ENCODE measurements at regions not wholly inside any gene's neighbourhood (a gene's known extent, or its start where the extent isn't known, plus 50 kb on each side); places are given as distances from the start of the nearest gene placed in this dataset.
"Not testable (repeated sequence)": the region's sequence is repeated elsewhere in the genome, so short reads cannot be mapped to it uniquely, and the experiment has no call there.

GRCh38 chr15:57873564-57874209, 167.2 kb downstream of the POLR2M start:
- FAIRE-seq (no peak), DNase-seq (ENCODE audit: low spot score in 2 of 2) (no peak)

- FAIRE-seq: no peak
- no peak for DNase-seq (ENCODE audit: low spot score in 2 of 2)
Measured at GRCh38 chr15:57875347-57875746, 168.8 kb downstream of the POLR2M start.

- FAIRE-seq (no peak), DNase-seq (ENCODE audit: low spot score in 2 of 2) (no peak)
Measured at GRCh38 chr15:57878573-57878972, 172.1 kb downstream of the POLR2M start.

GRCh38 chr15:57881361-57881760, 174.8 kb downstream of the POLR2M start:
- DNase-seq (ENCODE audit: low spot score in 2 of 2): no peak
- FAIRE-seq: no peak

GRCh38 chr15:57881972-57882371, 175.5 kb downstream of the POLR2M start:
- FAIRE-seq: no peak
- no peak for DNase-seq (ENCODE audit: low spot score in 2 of 2)

GRCh38 chr15:57883701-57884100, 177.2 kb downstream of the POLR2M start:
- DNase-seq (ENCODE audit: low spot score in 2 of 2) (no peak), FAIRE-seq (no peak)

- DNase-seq (ENCODE audit: low spot score in 2 of 2) (no peak), FAIRE-seq (no peak)
Measured at GRCh38 chr15:57884936-57885335, 178.4 kb downstream of the POLR2M start.

- DNase-seq (ENCODE audit: low spot score in 2 of 2): no peak
- FAIRE-seq: no peak
Measured at GRCh38 chr15:57885435-57885834, 178.9 kb downstream of the POLR2M start.

GRCh38 chr15:57887825-57888224, 177.7 kb downstream of the ALDH1A2 start:
- DNase-seq (ENCODE audit: low spot score in 2 of 2): no peak
- FAIRE-seq: no peak

GRCh38 chr15:57890351-57890750, 175.2 kb downstream of the ALDH1A2 start:
- DNase-seq (ENCODE audit: low spot score in 2 of 2) (no peak), FAIRE-seq (no peak)

- FAIRE-seq (no peak), DNase-seq (ENCODE audit: low spot score in 2 of 2) (no peak)
Measured at GRCh38 chr15:57890878-57891277, 174.6 kb downstream of the ALDH1A2 start.

- no peak for DNase-seq (ENCODE audit: low spot score in 2 of 2)
- no peak for FAIRE-seq
Measured at GRCh38 chr15:57892181-57892580, 173.3 kb downstream of the ALDH1A2 start.

GRCh38 chr15:57893040-57893439, 172.5 kb downstream of the ALDH1A2 start:
- no peak for DNase-seq (ENCODE audit: low spot score in 2 of 2)
- FAIRE-seq: no peak

- FAIRE-seq (no peak), DNase-seq (ENCODE audit: low spot score in 2 of 2) (no peak)
Measured at GRCh38 chr15:57895291-57895690, 170.2 kb downstream of the ALDH1A2 start.

GRCh38 chr15:57896114-57896513, 169.4 kb downstream of the ALDH1A2 start:
- FAIRE-seq: no peak
- DNase-seq (ENCODE audit: low spot score in 2 of 2): no peak

- DNase-seq (ENCODE audit: low spot score in 2 of 2); FAIRE-seq: not testable (repeated sequence)
Measured at GRCh38 chr15:57896899-57897298, 168.6 kb downstream of the ALDH1A2 start.

GRCh38 chr15:57897870-57898269, 167.6 kb downstream of the ALDH1A2 start:
- DNase-seq (ENCODE audit: low spot score in 2 of 2): no peak
- no peak for FAIRE-seq

- DNase-seq (ENCODE audit: low spot score in 2 of 2): no peak
- FAIRE-seq: no peak
Measured at GRCh38 chr15:57902155-57902554, 163.4 kb downstream of the ALDH1A2 start.
